ENCODE measurements at regions not wholly inside any gene's neighbourhood (a gene's known extent, or its start where the extent isn't known, plus 50 kb on each side); places are given as distances from the start of the nearest gene placed in this dataset.

DNA sequence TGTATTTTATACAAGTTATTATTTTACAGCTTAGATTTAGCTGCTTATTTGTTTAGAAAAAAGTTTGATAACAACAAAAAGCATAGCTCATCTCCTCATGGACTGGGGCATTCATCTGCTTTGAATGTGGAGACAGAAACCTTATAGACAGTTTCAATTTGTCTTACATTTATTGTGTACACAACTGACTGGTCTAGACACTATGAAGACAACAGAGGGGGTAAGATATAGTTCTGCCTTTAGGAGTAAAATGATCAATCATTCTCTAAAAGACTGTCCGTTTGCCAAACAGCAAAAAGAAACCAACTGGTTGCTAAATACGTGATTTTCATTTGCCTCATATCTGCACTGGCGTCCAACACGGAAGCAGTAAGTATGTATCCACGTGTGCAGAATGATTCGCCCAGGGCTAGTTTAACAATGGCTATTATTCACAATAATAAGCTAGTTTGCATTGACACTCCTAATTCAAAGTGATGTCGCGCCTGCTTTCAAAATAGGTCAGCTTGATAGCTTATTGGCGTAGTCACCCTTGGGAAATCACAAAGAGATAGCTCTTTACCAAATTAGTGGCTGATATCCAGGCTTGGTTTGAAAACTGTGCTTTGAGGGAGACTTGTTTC is 153.6 kb downstream of the BMP2 start:
- no peak for DNase-seq
- H3K36me3 ChIP-seq (ENCODE audit: low read depth), result no peaks in the 10 kb centered on the region
- no peaks in the 10 kb centered on the region for H3K4me1 ChIP-seq (ENCODE audit: insufficient read depth)
- H3K9me2 ChIP-seq (ENCODE audit: insufficient read depth), result no peaks in the 10 kb centered on the region
- no peaks in the 10 kb centered on the region for H3K79me2 ChIP-seq (ENCODE audit: insufficient read depth)
- H3F3A ChIP-seq (ENCODE audit: insufficient read depth), result no peaks in the 10 kb centered on the region
- no peak overlapping the region for H3K4me3 ChIP-seq
- no peaks in the 10 kb centered on the region for H4K20me1 ChIP-seq (ENCODE audit: insufficient read depth)
- TF ChIP-seq EZH2 (IDR thresholded peaks at IDR 0.05; ENCODE audit: insufficient read depth, poor library complexity, severe bottlenecking) (no peak), EZH2phosphoT487 (IDR thresholded peaks at IDR 0.05; ENCODE audit: insufficient read depth, low read depth) (no peak)
- WGBS, 2 experiments (ENCODE audit: low coverage in 1 of 2, low lambda C conversion rate in 2 of 2, missing lambda C conversion rate in 2 of 2), result 65 to 75% methylated on average over 9 of the region's 9 CpGs
- no peak overlapping the region for H2AFZ ChIP-seq
- H3K27ac ChIP-seq, result no peak overlapping the region
- in situ Hi-C loops (cut with MboI), result no loop called here
- H3K9ac ChIP-seq, result no peak overlapping the region
- H3K9me3 ChIP-seq (ENCODE audit: low read depth), result no peaks in the 10 kb centered on the region
- H3K4me2 ChIP-seq (ENCODE audit: unreplicated experiment), result no peak overlapping the region
- no peaks in the 10 kb centered on the region for H3K27me3 ChIP-seq (replicated peaks; ENCODE audit: insufficient read depth)

DNA sequence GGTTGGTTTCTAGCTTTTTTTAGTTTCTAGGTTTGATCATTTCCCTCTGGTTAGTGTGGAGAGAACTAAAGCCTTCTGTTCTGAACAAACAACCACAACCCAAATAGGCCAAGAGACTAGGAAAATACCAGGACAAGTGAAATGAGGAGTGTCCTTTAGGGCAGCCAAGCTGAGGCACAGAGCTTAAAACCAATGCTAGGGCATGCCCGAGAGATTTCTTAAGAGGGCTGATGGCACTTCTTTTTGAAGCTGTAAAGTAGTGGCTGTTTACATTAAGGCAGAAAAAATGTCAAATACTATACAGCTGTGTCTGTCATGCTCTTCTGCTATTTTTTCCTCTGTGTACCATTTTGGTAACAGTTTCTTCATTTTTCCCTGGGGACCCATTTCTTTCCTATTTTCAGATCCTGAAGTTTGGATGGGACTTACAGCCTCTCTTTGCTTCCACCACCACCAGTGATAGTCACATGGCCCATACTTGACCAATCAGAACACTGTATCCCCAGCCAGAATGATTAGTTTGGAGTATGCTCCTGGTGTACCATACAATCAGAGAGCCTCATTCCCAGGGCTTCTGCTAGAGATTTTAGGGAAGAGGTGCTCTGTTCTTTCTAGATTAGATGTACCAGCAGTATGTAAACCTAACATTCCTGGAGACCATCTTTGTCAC is 154.4 kb downstream of the BMP2 start:
- H3K4me1 ChIP-seq (ENCODE audit: insufficient read depth), result no peaks in the 10 kb centered on the region
- H3K9ac ChIP-seq, result no peak overlapping the region
- H3K27me3 ChIP-seq (replicated peaks; ENCODE audit: insufficient read depth), result no peaks in the 10 kb centered on the region
- H3K9me2 ChIP-seq (ENCODE audit: insufficient read depth), result no peaks in the 10 kb centered on the region
- H3K27ac ChIP-seq, result no peak overlapping the region
- 15 to 25% methylated on average over 1 of the region's 1 CpG for WGBS, 2 experiments (ENCODE audit: low coverage in 1 of 2, low lambda C conversion rate in 2 of 2, missing lambda C conversion rate in 2 of 2)
- in situ Hi-C loops (cut with MboI), result no loop called here
- no peaks in the 10 kb centered on the region for H3F3A ChIP-seq (ENCODE audit: insufficient read depth)
- no peaks in the 10 kb centered on the region for H3K36me3 ChIP-seq (ENCODE audit: low read depth)
- no peak overlapping the region for H3K4me2 ChIP-seq (ENCODE audit: unreplicated experiment)
- TF ChIP-seq EZH2 (IDR thresholded peaks at IDR 0.05; ENCODE audit: insufficient read depth, poor library complexity, severe bottlenecking) (no peak), EZH2phosphoT487 (IDR thresholded peaks at IDR 0.05; ENCODE audit: insufficient read depth, low read depth) (no peak)
- no peak overlapping the region for H3K4me3 ChIP-seq
- H4K20me1 ChIP-seq (ENCODE audit: insufficient read depth), result no peaks in the 10 kb centered on the region
- H3K9me3 ChIP-seq (ENCODE audit: low read depth), result no peaks in the 10 kb centered on the region
- H2AFZ ChIP-seq, result no peak overlapping the region
- H3K79me2 ChIP-seq (ENCODE audit: insufficient read depth), result no peaks in the 10 kb centered on the region
- no peak for DNase-seq

DNA sequence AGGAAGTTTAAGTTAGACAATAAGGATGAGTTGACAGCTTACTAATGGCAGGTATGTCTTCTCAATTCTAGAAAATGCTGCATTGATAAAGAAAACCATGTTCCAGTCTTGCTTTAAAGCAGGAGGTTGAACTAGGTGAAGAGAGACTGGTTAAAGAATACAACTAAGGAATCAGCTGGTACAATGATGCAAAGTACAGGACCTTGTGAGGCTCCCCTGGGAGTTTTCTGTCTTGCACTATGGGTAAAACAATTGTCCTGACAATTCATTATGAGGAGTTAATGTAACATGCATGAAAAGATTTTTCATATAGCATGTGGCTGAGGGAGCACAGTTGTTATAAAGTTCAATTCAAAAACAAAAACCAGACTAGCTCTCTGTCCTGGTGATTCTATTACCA is 157.2 kb downstream of the BMP2 start:
- no peaks in the 10 kb centered on the region; the same call in 1 of the 2 replicates for H3K27me3 ChIP-seq (replicated peaks; ENCODE audit: insufficient read depth)
- no peak overlapping the region for H3K4me2 ChIP-seq (ENCODE audit: unreplicated experiment)
- no peaks in the 10 kb centered on the region for H4K20me1 ChIP-seq (ENCODE audit: insufficient read depth)
- no peak overlapping the region for H3K27ac ChIP-seq
- H3K79me2 ChIP-seq (ENCODE audit: insufficient read depth), result no peaks in the 10 kb centered on the region
- no peak overlapping the region for H3K4me3 ChIP-seq
- DNase-seq, result no peak
- H3K4me1 ChIP-seq (ENCODE audit: insufficient read depth), result no peaks in the 10 kb centered on the region
- no peaks in the 10 kb centered on the region for H3K36me3 ChIP-seq (ENCODE audit: low read depth)
- no peak overlapping the region for H2AFZ ChIP-seq
- no peaks in the 10 kb centered on the region for H3F3A ChIP-seq (ENCODE audit: insufficient read depth)
- no peak overlapping the region for H3K9ac ChIP-seq
- TF ChIP-seq EZH2phosphoT487 (IDR thresholded peaks at IDR 0.05; ENCODE audit: insufficient read depth, low read depth) (no peak), EZH2 (IDR thresholded peaks at IDR 0.05; ENCODE audit: insufficient read depth, poor library complexity, severe bottlenecking) (no peak)
- no peaks in the 10 kb centered on the region for H3K9me3 ChIP-seq (ENCODE audit: low read depth)
- H3K9me2 ChIP-seq (ENCODE audit: insufficient read depth), result no peaks in the 10 kb centered on the region
- in situ Hi-C loops (cut with MboI), result no loop called here

DNA sequence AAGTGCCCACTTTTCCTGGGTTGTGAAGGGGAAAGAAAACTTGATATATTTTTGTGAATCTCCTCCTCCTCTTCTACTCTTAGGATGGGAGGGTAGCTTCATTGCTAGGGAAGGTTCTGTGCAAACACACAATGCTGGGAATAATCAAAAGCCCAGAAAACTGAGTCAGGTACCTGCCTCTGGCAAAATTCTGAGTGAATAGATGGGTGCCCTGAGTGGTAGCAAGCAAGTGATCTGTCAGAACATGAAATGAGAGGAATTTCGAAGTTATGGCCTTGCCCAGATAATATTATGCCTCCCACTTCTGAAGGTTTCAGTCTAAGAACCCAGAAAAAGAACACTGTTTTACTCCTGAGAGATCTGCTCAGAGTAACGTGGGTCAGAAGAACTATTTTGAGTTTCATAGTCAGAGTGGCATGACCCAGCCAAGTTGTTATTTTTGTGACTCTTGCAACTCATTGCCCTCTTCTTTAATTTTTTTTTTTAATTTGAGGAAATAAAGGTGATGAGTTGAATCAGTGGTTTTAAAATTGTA is 158.3 kb downstream of the BMP2 start:
- TF ChIP-seq EZH2 (IDR thresholded peaks at IDR 0.05; ENCODE audit: insufficient read depth, poor library complexity, severe bottlenecking) (no peak), EZH2phosphoT487 (IDR thresholded peaks at IDR 0.05; ENCODE audit: insufficient read depth, low read depth) (no peak)
- Histone ChIP-seq H3K27me3 (replicated peaks; ENCODE audit: insufficient read depth) (no peaks in the 10 kb centered on the region; the same call in 1 of the 2 replicates), H4K20me1 (ENCODE audit: insufficient read depth) (no peaks in the 10 kb centered on the region), H2AFZ (no peak overlapping the region), H3K27ac (no peak overlapping the region), H3K9ac (no peak overlapping the region), H3K9me3 (ENCODE audit: low read depth) (no peaks in the 10 kb centered on the region), H3K4me1 (ENCODE audit: insufficient read depth) (no peaks in the 10 kb centered on the region), H3K9me2 (ENCODE audit: insufficient read depth) (no peaks in the 10 kb centered on the region), H3K36me3 (ENCODE audit: low read depth) (no peaks in the 10 kb centered on the region), H3K79me2 (ENCODE audit: insufficient read depth) (no peaks in the 10 kb centered on the region), H3K4me3 (no peak overlapping the region), H3K4me2 (ENCODE audit: unreplicated experiment) (no peak overlapping the region), H3F3A (ENCODE audit: insufficient read depth) (no peaks in the 10 kb centered on the region)
- in situ Hi-C loops (cut with MboI), result no loop called here
- DNase-seq, result no peak
- 6 to 11% methylated on average over 2 of the region's 2 CpGs for WGBS, 2 experiments (ENCODE audit: low coverage in 1 of 2, low lambda C conversion rate in 2 of 2, missing lambda C conversion rate in 2 of 2)

All from GM23248 (cell line).